PFSK-1 (cell line): ENCODE measurements at regions not wholly inside any gene's neighbourhood (a gene's known extent, or its start where the extent isn't known, plus 50 kb on each side); places are given as distances from the start of the nearest gene placed in this dataset.

ENCODE experiments used
- FOXP2 ChIP-seq: optimal IDR thresholded peaks from 2 replicates; pipeline ENCODE3; 2011; ENCODE audit warnings: borderline replicate concordance, control low read depth, inconsistent platforms; ENCODE audit not compliant: insufficient read depth; ENCODE audit errors: extremely low read length, extremely low read depth
- POLR2AphosphoS5 ChIP-seq: IDR thresholded peaks from 2 replicates; pipeline ENCODE4 v1.6.1; 2012; ENCODE audit warnings: low read depth, mild to moderate bottlenecking, control low read depth, low read length, moderate library complexity
- REST ChIP-seq, 2 experiments: IDR thresholded peaks; 2 replicates each; pipeline versions ENCODE4 v1.6.1 to v1.8.0; 2011 to 2012; ENCODE audit warnings: low read depth in 2 of 2, low read length in 2 of 2, control low read depth in 1 of 2, inconsistent platforms in 1 of 2, mild to moderate bottlenecking in 1 of 2, moderate library complexity in 1 of 2; ENCODE audit not compliant: insufficient read depth in 1 of 2
- SIN3A ChIP-seq: IDR thresholded peaks from 2 replicates; pipeline ENCODE4 v1.6.1; 2012; ENCODE audit warnings: mild to moderate bottlenecking, low read length, moderate library complexity, borderline replicate concordance; ENCODE audit not compliant: insufficient read depth
- TAF1 ChIP-seq: IDR thresholded peaks from 2 replicates; pipeline ENCODE4 v1.6.1; 2012; ENCODE audit warnings: low read length, control low read depth, borderline replicate concordance; ENCODE audit not compliant: insufficient read depth

GRCh38 chr11:97982512-97982911, 1038.2 kb upstream of the CNTN5 start:
- no peak for TF ChIP-seq TAF1
- TF ChIP-seq POLR2AphosphoS5, result no peak
- TF ChIP-seq REST (IDR thresholded peaks at IDR 0.05; ENCODE audit: insufficient read depth in 1 of 2, low read depth in 2 of 2, low read length in 2 of 2), result no peak
- TF ChIP-seq SIN3A, result no peak
- no peak for TF ChIP-seq FOXP2
